K562 (cell line): ENCODE measurements at regions not wholly inside any gene's neighbourhood (a gene's known extent, or its start where the extent isn't known, plus 50 kb on each side); places are given as distances from the start of the nearest gene placed in this dataset.

Experiments used
- CHD2 ChIP-seq: IDR thresholded peaks from 2 replicates; pipeline ENCODE4 v1.6.1; 2011; ENCODE audit warnings: low read depth, low read length
- DACH1 ChIP-seq: fragments of 450-650 bp; IDR thresholded peaks from 2 replicates; pipeline ENCODE4 v1.6.1; 2018; ENCODE audit not compliant: partially characterized antibody
- ERF ChIP-seq: fragments of 450-650 bp; formaldehyde crosslinking; IDR thresholded peaks from 2 replicates; pipeline ENCODE4 v1.4.0; 2020; ENCODE audit warnings: mild to moderate bottlenecking, mixed read lengths
- TCF7 ChIP-seq: sonication (generic); IDR thresholded peaks from 2 replicates; pipeline ENCODE4 v1.6.1; 2016; ENCODE audit warnings: antibody characterized with exemption, borderline replicate concordance
- ZNF263 ChIP-seq: sonication (generic); formaldehyde crosslinking; IDR thresholded peaks from 2 replicates; pipeline ENCODE4 v1.8.0; 2022; ENCODE audit warnings: mild to moderate bottlenecking, missing genetic modification reagents, borderline replicate concordance
- ZNF780A ChIP-seq: fragments of 250-450 bp; sonication (Bioruptor Pico); IDR thresholded peaks from 2 replicates; pipeline ENCODE4 v1.5.0; 2021; ENCODE audit warnings: mild to moderate bottlenecking
- ZZZ3 ChIP-seq: fragments of 450-650 bp; IDR thresholded peaks from 2 replicates; pipeline ENCODE4 v1.6.1; 2016; ENCODE audit warnings: antibody characterized with exemption, mild to moderate bottlenecking, moderate library complexity
- TF ChIP-seq, protein P1 (sequence below): fragments of 450-650 bp; IDR thresholded peaks from 2 replicates; pipeline ENCODE4 v1.7.1; 2018; ENCODE audit warnings: mild to moderate bottlenecking, low read depth; ENCODE audit not compliant: partially characterized antibody
- TF ChIP-seq, protein P2 (sequence below): sonication (generic); formaldehyde crosslinking; IDR thresholded peaks from 2 replicates; pipeline ENCODE4 v1.8.0; 2022; ENCODE audit warnings: mild to moderate bottlenecking, missing genetic modification reagents, borderline replicate concordance
- TF ChIP-seq, protein P3 (sequence below), 2 experiments: fragments of 450-650 bp; IDR thresholded peaks; 2 replicates each; pipeline ENCODE4 v1.6.1; 2018; ENCODE audit warnings: mild to moderate bottlenecking in 2 of 2, low read depth in 1 of 2; ENCODE audit not compliant: partially characterized antibody in 2 of 2
- TF ChIP-seq, protein P4 (sequence below): IDR thresholded peaks from 2 replicates; pipeline ENCODE4 v1.6.1; 2012; ENCODE audit warnings: low read depth, low read length, improper control_type of control experiment, borderline replicate concordance
- TF ChIP-seq, protein P5 (sequence below), 3 experiments: fragments of 200-800 bp in 1 of 3; fragments of 250-450 bp in 1 of 3; fragments of 450-650 bp in 1 of 3; sonication (Bioruptor Pico) in 1 of 3; sonication (Bioruptor generic) in 1 of 3; formaldehyde crosslinking in 1 of 3; IDR thresholded peaks; 2 replicates each; pipeline versions ENCODE4 v1.6.1 to v1.8.0; 2016 to 2022; ENCODE audit warnings: mild to moderate bottlenecking in 2 of 3, missing genetic modification characterization in 2 of 3, missing compliant biosample characterization in 1 of 3, moderate library complexity in 1 of 3

DNA sequence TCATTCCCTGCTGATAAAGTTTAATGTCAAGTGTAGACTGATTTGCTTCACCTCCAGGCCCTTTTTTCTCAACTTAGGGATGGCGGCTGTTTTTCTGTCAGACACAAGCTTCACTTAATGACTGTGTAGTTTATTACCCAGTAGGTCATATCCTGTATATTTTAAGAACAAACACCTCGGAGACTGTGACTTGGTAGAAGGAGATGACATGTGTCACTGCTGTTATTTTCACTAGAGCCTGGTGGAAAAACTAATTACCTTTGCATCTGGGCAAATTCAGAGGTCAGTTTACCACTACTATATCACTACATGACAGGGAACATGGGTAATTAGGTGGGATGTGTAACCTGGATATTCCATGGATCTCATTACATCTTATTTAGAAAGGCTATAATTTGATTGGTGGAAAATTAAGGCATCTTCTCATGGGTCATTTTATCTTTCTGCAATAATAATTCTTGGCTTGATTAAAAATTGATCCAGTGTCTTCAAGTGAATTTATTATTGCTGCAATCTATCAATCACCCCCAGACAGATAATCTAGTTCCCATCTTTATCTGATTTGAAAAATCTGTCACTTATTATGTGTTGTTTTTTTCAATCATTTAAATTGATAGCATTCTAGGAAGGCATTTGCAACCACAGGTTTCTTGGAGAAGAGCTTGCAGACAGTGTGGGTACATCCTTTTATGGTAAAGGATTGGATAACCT, 353.8 kb upstream of the SPRED2 start (continued):
- TF ChIP-seq, protein P1, sequence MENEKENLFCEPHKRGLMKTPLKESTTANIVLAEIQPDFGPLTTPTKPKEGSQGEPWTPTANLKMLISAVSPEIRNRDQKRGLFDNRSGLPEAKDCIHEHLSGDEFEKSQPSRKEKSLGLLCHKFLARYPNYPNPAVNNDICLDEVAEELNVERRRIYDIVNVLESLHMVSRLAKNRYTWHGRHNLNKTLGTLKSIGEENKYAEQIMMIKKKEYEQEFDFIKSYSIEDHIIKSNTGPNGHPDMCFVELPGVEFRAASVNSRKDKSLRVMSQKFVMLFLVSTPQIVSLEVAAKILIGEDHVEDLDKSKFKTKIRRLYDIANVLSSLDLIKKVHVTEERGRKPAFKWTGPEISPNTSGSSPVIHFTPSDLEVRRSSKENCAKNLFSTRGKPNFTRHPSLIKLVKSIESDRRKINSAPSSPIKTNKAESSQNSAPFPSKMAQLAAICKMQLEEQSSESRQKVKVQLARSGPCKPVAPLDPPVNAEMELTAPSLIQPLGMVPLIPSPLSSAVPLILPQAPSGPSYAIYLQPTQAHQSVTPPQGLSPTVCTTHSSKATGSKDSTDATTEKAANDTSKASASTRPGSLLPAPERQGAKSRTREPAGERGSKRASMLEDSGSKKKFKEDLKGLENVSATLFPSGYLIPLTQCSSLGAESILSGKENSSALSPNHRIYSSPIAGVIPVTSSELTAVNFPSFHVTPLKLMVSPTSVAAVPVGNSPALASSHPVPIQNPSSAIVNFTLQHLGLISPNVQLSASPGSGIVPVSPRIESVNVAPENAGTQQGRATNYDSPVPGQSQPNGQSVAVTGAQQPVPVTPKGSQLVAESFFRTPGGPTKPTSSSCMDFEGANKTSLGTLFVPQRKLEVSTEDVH, result no peak
- TF ChIP-seq ZZZ3 (no peak), DACH1 (no peak), ZNF780A (no peak), TCF7 (no peak), ERF (CRISPR knock-in tag) (no peak), CHD2 (no peak), ZNF263 (CRISPR knock-in tag) (no peak)
- TF ChIP-seq, protein P2, sequence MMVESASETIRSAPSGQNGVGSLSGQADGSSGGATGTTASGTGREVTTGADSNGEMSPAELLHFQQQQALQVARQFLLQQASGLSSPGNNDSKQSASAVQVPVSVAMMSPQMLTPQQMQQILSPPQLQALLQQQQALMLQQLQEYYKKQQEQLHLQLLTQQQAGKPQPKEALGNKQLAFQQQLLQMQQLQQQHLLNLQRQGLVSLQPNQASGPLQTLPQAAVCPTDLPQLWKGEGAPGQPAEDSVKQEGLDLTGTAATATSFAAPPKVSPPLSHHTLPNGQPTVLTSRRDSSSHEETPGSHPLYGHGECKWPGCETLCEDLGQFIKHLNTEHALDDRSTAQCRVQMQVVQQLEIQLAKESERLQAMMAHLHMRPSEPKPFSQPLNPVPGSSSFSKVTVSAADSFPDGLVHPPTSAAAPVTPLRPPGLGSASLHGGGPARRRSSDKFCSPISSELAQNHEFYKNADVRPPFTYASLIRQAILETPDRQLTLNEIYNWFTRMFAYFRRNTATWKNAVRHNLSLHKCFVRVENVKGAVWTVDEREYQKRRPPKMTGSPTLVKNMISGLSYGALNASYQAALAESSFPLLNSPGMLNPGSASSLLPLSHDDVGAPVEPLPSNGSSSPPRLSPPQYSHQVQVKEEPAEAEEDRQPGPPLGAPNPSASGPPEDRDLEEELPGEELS (CRISPR knock-in tag), result no peak
- TF ChIP-seq, protein P3, sequence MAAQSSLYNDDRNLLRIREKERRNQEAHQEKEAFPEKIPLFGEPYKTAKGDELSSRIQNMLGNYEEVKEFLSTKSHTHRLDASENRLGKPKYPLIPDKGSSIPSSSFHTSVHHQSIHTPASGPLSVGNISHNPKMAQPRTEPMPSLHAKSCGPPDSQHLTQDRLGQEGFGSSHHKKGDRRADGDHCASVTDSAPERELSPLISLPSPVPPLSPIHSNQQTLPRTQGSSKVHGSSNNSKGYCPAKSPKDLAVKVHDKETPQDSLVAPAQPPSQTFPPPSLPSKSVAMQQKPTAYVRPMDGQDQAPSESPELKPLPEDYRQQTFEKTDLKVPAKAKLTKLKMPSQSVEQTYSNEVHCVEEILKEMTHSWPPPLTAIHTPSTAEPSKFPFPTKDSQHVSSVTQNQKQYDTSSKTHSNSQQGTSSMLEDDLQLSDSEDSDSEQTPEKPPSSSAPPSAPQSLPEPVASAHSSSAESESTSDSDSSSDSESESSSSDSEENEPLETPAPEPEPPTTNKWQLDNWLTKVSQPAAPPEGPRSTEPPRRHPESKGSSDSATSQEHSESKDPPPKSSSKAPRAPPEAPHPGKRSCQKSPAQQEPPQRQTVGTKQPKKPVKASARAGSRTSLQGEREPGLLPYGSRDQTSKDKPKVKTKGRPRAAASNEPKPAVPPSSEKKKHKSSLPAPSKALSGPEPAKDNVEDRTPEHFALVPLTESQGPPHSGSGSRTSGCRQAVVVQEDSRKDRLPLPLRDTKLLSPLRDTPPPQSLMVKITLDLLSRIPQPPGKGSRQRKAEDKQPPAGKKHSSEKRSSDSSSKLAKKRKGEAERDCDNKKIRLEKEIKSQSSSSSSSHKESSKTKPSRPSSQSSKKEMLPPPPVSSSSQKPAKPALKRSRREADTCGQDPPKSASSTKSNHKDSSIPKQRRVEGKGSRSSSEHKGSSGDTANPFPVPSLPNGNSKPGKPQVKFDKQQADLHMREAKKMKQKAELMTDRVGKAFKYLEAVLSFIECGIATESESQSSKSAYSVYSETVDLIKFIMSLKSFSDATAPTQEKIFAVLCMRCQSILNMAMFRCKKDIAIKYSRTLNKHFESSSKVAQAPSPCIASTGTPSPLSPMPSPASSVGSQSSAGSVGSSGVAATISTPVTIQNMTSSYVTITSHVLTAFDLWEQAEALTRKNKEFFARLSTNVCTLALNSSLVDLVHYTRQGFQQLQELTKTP (IDR thresholded peaks at IDR 0.05; ENCODE audit: low read depth in 1 of 2, partially characterized antibody in 2 of 2), result no peak
- TF ChIP-seq, protein P4, sequence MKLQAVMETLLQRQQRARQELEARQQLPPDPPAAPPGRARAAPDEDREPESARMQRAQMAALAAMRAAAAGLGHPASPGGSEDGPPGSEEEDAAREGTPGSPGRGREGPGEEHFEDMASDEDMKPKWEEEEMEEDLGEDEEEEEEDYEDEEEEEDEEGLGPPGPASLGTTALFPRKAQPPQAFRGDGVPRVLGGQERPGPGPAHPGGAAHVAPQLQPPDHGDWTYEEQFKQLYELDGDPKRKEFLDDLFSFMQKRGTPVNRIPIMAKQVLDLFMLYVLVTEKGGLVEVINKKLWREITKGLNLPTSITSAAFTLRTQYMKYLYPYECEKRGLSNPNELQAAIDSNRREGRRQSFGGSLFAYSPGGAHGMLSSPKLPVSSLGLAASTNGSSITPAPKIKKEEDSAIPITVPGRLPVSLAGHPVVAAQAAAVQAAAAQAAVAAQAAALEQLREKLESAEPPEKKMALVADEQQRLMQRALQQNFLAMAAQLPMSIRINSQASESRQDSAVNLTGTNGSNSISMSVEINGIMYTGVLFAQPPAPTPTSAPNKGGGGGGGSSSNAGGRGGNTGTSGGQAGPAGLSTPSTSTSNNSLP, result no peak
- TF ChIP-seq, protein P5, sequence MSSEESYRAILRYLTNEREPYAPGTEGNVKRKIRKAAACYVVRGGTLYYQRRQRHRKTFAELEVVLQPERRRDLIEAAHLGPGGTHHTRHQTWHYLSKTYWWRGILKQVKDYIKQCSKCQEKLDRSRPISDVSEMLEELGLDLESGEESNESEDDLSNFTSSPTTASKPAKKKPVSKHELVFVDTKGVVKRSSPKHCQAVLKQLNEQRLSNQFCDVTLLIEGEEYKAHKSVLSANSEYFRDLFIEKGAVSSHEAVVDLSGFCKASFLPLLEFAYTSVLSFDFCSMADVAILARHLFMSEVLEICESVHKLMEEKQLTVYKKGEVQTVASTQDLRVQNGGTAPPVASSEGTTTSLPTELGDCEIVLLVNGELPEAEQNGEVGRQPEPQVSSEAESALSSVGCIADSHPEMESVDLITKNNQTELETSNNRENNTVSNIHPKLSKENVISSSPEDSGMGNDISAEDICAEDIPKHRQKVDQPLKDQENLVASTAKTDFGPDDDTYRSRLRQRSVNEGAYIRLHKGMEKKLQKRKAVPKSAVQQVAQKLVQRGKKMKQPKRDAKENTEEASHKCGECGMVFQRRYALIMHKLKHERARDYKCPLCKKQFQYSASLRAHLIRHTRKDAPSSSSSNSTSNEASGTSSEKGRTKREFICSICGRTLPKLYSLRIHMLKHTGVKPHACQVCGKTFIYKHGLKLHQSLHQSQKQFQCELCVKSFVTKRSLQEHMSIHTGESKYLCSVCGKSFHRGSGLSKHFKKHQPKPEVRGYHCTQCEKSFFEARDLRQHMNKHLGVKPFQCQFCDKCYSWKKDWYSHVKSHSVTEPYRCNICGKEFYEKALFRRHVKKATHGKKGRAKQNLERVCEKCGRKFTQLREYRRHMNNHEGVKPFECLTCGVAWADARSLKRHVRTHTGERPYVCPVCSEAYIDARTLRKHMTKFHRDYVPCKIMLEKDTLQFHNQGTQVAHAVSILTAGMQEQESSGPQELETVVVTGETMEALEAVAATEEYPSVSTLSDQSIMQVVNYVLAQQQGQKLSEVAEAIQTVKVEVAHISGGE (CRISPR knock-in tag; IDR thresholded peaks at IDR 0.05), result no peak
- TF ChIP-seq, all 486 proteins: peak for 0
